ENCODE measurements at regions not wholly inside any gene's neighbourhood (a gene's known extent, or its start where the extent isn't known, plus 50 kb on each side); places are given as distances from the start of the nearest gene placed in this dataset.
A peak's percentile ranks its signal among the peaks of the same experiment; 100 is the strongest.

- DNase-seq = no peak
Measured at GRCh38 chr3:167188592-167188991, 191.5 kb downstream of the ZBBX start.

DNA sequence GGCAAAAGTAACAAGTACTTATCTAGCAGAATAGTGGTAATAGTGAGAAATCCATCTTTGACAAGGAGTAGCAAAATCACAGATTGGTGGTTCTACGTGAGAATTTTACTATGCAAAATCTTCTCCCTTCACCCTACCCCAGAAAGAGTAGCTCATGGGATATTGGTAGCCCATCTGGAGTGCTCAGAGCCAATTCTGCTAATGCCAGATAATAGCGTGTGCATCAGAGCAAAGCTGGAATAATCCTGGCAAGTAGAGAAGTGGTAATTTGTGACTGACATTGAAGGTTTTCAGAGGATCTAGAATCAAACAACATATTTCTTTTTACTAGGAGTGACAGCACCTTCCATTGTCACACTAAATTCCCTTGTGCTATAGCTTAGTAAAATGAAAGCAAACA is 192.9 kb downstream of the ZBBX start:
- peak in 1 of 2 experiments; percentile 14 for DNase-seq

DNA sequence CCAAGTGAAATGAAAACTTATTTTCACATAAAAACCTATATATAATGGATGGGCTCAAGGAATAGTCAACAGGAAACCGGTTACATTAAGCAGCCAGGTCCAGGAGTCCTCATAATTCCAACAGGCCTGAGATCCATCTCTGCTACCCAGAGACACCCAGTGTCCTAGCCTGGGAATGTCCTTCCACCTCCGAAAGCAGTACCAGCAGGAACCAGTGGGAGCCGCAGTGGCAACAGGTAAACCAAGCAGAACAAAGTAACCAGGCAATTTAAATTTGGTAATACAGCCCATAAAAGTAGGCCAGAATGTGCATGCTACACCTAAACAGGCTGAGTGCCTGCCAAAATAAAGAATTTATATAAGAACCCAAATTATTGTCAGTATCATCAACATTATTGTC is 195.6 kb downstream of the ZBBX start:
- no peak for DNase-seq

- DNase-seq = no peak
Measured at GRCh38 chr3:167172377-167172776, 207.7 kb downstream of the ZBBX start.

GRCh38 chr3:167167491-167167890 is 212.6 kb downstream of the ZBBX start:
- DNase-seq = no peak

DNA sequence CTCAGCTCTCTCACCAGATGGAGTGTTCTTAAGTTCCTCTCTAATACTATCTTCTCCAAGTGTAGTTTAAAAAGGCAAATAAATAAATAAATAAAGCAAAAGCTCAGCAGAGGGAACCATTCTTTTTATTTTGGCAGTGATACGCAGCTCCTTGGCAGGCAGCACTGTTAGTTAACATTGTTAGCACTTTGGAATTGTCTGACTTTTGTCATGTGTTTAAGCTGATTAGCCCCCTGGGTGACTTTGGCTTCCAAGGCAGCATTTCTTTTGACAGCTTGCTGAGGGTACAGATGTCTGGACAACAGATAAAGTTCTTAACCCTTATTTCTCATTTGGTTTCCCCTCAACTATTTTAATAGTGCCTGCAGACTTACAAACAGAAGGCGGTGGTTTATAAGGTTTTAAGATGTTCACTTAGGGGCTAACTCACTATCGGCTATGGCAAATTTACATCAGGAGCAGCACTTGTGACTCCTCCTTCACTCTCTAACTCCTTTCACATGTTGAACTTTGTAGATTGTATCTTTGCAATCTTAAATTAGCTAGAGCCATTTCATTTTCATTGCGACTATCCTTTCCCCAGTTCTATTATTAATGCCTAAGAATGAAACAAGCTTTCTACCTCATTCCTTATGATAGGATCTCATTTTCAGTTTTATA is 213.4 kb downstream of the ZBBX start:
- DNase-seq = no peak

GRCh38 chr3:167166012-167166411 is 214.1 kb downstream of the ZBBX start:
- no peak for DNase-seq

GRCh38 chr3:167163580-167163979 is 216.5 kb downstream of the ZBBX start:
- DNase-seq = no peak

GRCh38 chr3:167162083-167162482 is 218.0 kb downstream of the ZBBX start:
- DNase-seq = no peak

GRCh38 chr3:167160781-167161180 is 219.3 kb downstream of the ZBBX start:
- DNase-seq = no peak

DNA sequence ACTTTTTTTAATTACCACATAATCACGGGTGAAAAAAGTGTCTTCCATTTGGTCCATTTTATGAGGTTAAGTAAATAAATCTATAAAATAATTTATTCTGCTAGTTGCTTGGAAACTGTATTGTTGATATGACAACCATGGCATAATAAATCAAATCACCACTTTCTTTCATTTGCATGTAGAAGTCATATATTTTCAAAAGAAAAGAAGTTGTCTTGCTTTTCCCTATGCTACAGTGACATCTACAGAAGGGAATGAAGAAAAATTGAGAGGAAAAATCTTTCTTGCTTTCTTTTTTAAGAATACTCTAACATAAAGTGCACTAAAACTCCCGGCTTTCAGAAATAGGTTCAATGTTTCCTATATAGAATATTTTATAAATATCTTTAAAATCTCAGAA is 228.5 kb downstream of the ZBBX start:
- peak; percentile 27 to 52 for DNase-seq

GRCh38 chr3:167148136-167148535 is 232.0 kb downstream of the ZBBX start:
- DNase-seq = no peak

DNA sequence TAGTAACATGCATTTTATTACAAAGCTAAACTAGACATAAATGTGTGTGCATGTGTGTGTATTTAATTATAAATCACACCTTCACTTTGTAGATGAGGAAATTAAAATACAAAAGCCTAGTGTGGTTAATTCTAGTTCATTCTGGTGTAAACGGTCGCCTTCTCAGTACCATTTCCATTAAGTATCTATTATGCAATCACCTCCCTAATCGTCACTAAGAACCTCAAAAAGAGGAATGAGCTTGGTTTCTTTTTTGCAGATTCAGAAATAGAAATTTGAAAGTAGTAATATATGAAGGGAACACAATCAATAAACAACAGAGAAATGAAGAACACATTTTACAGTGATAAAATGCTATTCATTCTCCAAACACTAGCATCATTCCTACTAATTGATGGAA is 233.2 kb downstream of the ZBBX start:
- no peak for DNase-seq

GRCh38 chr3:167125612-167126407 is 254.3 kb downstream of the ZBBX start:
- no peak for DNase-seq

GRCh38 chr3:167120828-167121227 is 259.3 kb downstream of the ZBBX start:
- DNase-seq = no peak

GRCh38 chr3:167116120-167116922 is 263.8 kb downstream of the ZBBX start:
- no peak for DNase-seq

- DNase-seq = no peak
Measured at GRCh38 chr3:167115331-167115934, 264.7 kb downstream of the ZBBX start.

DNA sequence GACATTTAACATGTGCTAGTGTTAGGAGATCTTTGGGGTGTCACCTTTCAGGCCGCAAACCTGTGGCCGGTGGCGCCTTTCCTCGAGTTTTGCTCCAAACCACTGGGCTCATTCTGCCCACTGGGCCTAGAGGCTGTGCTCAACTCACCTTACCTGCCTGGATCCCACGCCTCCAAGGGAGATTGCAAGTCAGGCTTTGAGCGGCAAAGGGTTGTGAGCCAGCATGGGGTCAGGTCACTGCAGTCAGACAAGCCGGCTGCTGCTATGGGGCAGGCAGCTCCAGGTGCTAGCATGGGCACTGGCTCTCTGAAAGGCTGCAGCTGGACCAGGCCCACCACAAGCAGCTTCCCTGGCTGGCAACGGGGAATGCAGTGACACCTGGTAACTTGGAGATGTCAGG is 265.5 kb downstream of the ZBBX start:
- DNase-seq = no peak

DNA sequence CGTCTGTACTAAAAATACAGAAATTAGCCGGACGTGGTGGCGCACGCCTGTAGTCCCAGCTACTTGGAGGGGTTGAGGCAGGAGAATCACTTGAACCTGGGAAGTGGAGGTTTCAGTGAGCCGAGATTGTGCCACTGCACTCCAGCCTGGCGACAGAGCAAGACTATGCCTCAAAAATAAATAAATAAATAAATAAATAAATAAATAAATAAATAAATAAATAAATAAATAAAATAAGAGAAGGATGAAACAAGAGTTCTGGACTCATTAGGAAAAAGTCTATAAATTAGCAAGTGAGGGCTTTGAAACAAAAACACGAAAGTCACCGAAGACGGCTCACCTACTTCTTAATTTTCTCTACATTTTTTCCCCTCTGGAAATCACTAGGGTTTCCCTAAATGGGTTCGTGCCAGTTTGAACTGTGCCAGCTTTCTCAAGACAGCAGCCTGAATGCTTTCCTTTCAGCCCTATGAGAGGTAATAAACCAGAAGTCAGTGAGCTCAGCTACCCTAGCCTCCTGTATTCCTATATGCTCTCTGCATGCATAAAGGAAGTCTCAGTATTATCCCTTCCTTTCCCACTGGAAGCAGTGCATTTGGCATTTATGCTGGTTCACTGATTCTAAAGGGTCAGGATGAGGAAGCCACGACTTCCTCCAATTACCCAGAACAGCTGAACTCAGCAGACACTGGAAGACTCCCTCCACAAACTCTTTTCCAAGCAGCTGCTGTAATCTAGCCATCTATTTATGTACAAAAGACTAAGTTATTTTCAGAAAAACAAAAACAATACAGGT is 266.9 kb downstream of the ZBBX start:
- DNase-seq = no peak

GRCh38 chr3:167110901-167111300 is 269.2 kb downstream of the ZBBX start:
- DNase-seq = no peak

- no peak for DNase-seq
Measured at GRCh38 chr3:167109746-167110145, 270.4 kb downstream of the ZBBX start.

- DNase-seq = no peak
Measured at GRCh38 chr3:167106456-167106855, 273.6 kb downstream of the ZBBX start.
